Activated T-helper 1 cell treated with Interleukin-2 at 50 U/mL for 16 hours (primary cell): ENCODE measurements at regions not wholly inside any gene's neighbourhood (a gene's known extent, or its start where the extent isn't known, plus 50 kb on each side); places are given as distances from the start of the nearest gene placed in this dataset.
A peak's percentile ranks its signal among the peaks of the same experiment; 100 is the strongest.
"Not testable (repeated sequence)": the region's sequence is repeated elsewhere in the genome, so short reads cannot be mapped to it uniquely, and the experiment has no call there.

Experiments
- DNase-seq: peaks from one replicate; pipeline ENCODE4 v3.0.0-alpha.2; 2020; ENCODE audit warnings: low read depth

DNA sequence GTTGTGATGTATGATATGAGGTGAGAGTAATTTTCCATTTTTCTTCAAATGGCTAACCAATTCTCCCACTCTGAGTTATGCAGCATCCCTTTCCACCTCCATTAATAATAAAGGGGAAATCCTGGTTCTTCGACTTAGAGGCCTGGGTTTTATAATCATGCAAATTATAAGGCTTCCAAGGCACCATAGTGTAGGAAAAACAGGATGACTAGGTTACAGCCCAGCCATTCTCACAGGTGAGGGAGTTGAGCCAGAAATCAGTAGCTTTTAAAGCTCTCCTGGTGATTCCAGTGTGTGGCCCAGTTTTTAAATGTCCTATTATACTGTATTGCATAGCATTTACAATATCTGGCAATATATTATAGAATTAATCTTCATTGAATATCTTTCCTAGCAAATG lies 203.1 kb downstream of the ARHGEF9 start:
- no peak for DNase-seq

DNA sequence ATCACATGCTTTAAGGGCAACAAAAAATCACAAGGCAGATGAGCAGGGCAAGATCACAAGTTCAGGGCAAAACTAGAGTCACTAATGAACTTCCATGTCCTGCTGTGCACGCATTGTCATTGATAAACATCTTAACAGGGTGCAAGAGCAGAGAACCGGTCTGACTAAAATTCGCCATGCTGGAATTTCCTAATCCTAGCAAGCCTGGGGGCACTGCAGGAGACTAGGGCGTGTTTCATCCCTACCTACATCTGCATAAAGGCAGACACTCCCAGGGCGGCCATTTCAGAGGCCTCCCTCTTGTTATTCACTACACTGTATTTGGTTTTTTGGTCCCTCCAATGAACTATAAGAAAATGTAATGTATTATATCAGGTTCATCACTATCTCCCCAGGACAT lies 203.6 kb downstream of the ARHGEF9 start:
- DNase-seq = no peak

DNA sequence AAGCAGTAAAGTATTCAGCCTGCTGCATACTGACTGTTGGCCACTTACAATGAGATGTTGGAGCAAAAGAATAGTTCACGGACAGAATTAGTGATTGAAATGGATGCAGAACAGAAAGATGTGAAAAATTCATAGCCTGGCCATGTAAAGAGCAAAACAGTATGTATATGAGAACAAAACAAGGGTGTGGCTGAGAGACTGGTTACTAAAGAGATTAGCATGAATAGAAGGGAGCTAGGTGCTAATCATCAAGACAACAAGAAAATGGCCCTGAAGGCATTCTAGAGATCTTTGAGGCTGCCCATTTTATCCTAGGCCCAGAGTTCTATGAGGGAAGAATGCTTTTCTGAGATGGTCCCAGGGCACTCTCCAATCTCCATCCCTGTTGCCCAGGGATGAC lies 208.5 kb downstream of the ARHGEF9 start:
- DNase-seq = no peak

DNA sequence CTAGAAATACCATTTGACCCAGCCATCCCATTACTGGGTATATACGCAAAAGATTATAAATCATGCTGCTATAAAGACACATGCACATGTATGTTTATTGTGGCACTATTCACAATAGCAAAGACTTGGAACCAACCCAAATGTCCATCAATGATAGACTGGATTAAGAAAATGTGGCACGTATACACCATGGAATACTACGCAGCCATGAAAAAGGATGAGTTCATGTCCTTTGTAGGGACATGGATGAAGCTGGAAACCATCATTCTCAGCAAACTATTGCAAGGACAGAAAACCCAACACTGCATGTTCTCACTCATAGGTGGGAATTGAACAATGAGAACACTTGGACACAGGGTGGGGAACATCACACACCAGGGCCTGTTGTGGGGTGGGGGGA lies 209.3 kb downstream of the ARHGEF9 start:
- not testable (repeated sequence) for DNase-seq

DNA sequence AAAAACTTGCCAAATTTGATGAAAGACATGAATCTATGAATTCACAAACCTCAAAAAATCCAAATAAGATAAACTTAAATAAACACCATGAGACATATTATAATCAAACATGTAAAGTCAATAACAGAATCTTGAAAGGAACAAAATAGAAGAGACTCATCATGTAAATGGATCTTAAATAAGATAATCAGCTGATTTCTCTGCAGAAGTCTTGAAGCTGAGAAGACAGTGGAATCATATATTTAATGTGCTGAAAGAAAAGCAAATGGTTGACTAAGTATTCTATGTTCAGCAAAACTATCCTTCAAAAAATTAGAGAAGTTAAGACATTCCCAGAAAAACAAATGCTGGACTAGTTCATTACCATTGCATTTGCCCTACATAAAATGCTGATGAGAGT lies 215.7 kb upstream of the SPIN4 start:
- DNase-seq = no peak

DNA sequence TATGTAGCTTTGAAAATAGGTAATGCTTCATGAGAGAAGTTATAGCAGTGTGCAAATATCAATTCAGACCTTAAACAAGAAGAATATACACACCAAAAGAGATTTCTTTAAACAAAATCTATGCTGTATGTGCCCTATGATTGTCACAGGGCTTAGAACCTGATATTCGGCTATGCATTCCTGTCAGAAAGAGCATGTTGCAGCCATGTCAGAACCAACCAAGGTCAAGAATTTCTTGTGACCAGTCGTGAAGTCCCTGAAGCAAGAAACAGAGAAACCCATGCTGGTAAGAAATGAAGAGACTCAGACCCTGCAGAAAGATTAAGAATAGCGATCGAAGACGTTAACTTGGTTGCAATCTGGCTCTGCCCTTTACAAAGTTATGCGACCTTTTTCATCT lies 210.3 kb upstream of the SPIN4 start:
- no peak for DNase-seq

DNA sequence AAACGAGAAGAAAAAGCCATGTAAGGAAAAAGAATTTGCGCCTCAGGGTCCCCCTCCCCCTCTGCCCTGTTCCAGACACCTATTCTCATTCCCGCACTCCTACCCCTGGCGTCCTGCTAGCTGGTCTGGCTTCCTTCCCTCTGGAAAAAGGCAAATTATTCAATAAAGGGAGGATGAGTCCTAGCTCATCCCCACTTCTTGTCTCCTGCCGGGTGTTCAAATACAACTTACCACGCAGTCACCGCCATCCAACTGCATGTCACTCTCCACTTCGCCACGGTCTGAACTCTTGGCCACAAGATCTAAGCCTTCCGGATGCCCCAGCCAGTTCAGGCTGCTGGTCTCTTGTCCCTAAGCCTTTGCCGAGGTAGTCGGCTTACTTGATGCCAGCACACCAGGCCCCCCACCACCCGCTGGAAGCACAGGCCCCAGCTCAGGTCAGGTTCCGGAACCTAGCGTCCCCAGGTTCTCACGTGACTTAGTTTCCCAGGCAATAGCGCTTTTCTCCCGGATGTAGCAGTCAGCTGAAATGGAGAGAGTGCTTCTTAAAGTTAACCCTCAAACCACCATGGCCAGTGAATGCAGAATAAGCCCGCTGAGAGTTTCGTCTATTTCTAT lies 209.6 kb upstream of the SPIN4 start:
- peak; percentile 13 for DNase-seq

DNA sequence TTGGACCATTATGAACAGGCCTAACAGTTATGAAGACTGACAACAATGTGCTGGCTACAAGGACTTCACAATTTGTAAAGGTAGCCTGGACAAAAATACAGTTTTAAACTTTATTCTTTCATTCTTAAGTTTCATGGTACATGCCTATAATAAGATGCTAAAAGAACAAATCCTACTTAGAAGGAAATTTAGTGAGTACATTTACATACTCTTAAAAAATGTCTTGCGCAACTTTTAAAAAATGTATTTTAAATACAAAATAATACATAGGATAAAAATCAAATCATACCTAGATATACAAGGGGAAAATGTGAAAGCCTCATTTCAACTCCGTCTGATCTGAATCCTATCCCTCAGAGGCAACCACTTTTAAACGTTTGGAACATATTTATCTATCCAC lies 200.7 kb upstream of the SPIN4 start:
- no peak for DNase-seq

DNA sequence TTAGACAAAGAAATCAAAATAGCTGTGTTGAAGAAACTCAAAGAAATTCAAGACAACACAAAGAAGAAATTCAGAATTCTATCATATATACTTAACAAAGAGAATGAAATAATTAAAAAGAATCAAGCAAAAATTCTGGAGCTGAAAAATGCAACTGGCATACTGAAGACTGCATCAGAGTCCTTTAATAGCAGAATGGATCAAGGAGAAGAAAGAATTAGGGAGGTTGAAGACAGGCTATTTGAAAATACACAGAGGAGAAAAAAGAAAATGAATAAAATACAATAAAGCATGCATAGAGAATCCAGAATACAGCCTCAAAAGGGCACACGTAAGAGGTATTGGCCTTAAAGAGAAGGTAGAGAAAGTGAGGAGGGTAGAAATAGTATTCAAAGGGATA lies 179.5 kb upstream of the SPIN4 start:
- no peak for DNase-seq

DNA sequence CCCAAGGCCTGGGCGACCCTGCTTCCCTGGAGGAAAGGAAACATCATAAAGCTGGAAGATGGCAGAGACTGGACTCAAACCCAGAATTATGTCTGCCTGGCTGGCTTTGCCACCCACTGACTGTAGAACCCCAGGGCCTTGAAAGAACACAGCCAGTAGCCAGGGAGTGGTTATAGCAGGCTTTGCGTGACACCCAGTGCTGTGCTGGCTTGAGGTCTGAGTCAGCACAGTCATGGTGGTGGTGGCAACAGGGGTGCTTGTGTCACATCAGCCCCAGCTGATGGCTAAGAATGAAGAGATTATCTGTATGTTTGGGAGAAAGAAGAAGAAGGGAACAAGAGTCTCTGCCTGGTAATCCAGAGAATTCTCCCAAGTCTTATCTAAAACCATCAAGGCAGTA lies 178.8 kb upstream of the SPIN4 start:
- DNase-seq = no peak

DNA sequence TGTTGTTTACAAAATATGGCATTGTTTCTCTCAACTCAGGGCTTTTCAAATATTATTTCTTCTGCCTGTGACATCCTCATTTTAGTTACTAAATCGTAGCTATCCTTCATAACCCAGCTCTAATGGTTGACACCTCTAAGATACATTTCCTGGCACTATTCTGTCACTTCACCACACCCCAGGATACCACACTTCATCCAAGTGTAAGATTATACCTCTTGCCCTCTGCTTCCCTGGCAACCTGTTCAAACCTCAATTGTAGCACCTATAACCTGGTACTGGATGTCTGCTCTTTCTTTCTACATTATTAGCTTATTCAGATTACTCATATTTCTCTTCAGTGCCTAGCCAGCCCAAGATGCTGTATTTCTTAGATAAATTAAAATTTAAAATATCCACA lies 175.7 kb upstream of the SPIN4 start:
- no peak for DNase-seq

DNA sequence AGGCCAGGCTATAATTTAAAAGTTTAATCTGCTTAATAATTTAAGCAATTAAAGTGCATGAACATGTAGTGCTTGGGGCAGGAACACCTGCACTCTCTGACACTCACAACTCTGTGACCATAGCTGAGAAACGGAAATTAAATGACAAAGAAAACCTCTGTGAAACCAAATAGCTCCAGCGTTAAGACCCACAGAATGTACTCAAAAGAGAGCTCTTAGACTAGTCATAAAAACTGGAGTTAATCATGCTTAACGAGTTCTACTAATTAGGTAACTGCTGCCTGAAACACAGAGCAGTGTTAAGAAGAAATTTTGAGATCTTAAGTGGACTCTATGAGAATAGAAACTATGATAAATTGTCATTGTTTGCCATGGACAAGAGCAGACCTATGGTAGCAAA lies 174.4 kb upstream of the SPIN4 start:
- no peak for DNase-seq

DNA sequence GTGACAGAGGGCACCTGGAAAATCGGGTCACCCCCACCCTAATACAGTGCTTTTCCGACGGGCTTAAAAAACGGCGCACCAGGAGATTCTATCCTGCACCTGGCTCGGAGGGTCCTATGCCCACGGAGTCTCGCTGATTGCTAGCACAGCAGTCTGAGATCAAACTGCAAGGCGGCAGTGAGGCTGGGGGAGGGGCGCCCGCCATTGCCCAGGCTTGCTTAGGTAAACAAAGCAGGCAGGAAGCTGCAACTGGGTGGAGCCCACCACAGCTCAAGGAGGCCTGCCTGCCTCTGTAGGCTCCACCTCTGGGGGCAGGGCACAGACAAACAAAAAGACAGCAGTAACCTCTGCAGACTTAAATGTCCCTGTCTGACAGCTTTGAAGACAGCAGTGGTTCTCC lies 168.2 kb upstream of the SPIN4 start:
- DNase-seq = not testable (repeated sequence)

DNA sequence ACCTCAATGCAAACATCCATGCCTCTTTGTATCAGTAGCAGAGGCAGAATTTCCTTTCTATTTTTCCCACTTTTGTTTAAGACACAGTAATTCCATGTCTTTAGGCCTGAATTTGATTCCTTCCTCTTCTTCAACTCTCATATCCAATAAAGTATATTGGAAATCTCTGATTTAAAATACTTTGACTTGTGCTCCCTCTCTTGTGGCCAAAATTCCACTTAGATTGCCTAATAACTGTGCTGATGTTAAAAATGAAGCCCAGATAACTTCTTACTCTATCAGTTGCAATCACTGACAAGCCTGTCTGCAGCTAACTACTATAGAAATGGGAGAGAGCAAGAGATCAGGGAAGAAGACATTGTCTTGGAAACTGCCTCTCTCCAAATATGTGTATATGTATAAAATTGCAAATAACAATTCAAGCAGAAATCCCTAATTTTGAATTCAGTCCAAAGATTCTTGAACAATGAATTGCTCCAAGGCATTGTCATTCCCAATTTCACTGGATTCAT lies 163.5 kb upstream of the SPIN4 start:
- DNase-seq = no peak

DNA sequence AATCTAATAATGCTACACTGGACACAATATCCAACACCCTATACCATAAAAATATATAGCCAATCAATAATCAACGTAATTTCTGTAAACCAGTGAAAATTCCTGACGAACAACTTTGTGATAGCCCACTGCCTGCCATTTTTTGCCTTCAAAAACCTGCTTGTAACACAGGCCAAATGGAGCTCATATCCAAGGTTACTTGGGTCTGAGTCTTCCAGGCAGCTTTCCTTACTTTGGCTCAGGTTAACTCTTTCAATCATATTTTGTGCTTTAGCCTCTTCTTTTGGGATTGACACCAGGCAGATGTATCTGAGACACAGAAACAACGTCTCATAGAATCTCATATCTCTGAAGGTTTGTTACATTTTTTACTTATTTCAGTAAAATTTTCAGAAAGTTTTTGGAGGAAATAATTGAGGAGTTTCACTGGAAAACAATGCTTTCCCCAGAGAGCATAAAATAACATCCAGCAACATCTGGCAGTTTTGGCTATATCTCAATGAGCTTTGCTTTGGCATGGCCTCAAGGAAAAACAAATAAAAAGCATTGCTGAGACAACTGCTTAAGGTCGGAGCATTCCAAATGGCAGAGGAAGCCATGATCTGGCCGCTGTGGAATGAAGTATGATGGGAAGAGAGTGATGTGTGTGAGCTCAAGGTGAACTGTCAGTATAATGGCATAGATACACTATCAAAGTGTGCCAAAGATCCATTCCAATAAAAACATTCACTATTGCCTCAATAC lies 162.9 kb upstream of the SPIN4 start:
- DNase-seq = no peak

DNA sequence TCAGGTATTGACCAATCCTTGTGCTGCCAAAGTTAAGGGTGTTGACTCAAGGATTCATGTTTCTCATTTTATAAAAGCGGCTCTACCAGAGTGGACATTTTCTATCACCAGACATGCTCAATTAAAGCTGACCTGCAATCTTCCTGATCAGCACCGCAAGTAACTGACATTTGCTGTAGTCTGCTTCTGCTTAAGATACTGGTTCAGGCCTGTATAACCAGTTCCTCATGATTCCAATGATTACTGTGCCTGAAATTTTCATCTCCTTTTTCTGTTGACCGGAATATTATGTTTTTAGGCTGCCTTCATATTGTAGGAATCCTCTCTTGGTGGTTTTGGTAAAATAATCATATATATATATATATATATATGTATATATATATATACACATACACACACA lies 160.2 kb upstream of the SPIN4 start:
- DNase-seq = no peak

DNA sequence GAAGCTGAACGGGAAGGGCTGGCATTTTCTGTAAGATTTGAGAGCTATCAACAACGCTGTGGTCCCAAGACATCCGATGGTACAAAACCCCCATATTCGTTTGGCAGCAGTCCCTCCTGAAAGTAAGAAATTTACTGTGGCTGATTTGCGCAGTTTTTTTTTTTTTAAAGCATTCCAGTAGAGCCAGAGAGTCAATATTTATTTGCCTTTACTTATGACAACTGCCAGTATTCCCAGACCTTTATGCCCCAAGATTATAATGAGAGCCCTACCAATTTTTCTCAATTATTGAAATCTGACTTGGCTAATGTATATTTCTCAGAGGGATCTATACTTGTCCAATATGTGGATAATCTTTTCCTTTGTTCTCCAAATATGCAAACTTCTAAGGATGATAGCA lies 157.5 kb upstream of the SPIN4 start:
- DNase-seq = no peak

DNA sequence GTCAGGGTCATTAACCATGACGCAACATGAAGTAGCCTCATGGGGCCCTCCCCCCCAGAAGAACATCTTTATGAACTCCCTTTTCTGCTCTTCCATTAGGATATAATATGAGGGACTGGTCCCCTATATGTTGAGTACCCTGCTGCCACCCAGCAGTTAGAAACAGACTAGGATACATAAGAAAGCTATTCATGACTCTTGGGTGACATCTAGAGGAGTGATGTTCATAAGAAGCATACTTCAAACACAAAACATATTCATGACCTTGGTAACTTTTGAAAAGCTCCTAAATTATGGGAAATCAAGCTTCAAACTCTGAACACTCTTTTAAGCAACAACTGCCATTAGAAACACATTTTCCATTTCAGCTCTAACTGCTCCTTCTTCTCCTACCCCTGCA lies 155.2 kb upstream of the SPIN4 start:
- no peak for DNase-seq

DNA sequence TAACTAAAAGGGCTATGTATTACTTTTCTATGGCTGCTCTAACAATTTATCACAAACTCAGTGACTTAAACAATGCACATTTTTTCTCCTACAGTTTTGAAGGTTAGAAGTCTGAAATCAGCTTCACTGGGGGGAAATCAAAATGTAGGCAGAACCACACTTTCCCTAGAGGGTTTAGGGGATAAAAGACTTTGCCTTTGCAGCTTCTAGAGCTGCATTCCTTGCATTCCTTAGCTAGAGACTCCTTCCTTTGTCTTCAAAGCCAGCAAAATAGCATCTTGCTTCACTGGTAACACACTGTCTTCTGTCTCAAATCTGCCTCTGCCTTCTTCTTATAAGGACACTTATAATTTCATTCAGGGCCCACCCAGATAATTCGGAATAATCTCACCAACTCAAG lies 152.4 kb upstream of the SPIN4 start:
- DNase-seq = no peak

DNA sequence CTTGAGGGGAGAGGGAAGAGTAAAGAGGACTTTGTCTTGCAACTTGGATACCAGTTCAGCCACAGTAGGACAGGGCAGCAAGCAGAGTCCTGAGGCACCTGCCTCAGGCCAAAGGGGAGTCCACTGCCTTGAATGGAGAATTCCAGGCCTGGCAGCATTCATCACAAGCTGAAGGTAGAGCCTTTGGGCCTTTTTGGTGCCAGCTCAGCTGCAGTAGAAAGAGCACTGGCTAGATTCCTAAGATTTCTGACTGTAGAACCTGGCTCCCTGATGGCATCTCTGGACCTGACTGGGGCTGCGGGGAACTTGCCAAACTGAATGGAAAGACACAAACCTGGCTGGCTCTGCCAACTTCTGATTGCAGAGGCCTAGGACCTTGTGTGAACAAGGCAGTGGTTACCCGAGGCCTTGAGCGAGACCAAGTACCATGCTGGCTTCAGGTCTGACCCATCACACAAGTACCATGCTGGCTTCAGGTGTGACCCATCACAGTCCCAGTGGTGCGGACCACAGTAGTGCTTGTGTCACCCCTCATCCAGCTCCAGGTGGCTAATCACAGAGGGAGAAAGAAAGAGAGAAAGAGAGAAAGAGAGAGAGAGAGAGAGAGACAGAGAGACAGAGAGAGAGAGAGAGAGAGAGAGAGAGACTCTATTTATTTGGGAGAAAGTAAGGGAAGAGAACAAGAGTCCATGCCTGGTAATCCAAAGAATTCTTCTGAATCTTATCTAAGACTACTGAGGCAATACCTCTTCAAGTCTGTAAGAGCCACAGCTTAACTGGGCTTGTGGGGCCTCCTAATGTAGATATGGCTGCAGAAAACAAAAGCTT lies 137.6 kb upstream of the SPIN4 start:
- DNase-seq = no peak

DNA sequence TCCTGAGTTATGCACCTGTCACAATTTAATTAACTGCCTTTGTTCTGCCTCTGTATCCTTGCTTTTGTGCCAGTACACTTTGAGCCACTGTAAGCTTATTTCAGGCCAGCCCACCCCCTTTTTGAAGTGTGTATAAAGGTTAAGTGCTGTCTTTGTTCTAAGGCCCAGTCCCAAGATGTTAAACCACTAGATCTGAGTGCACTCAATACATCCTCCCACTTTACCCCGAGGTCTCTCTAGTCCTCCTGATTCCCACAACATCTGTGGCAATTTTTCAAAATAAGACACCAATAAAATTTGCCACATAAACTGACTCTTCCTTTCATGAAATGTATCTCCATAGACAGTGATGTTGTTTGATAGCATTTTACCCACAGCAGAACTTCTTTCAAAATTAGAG lies 124.1 kb upstream of the SPIN4 start:
- no peak for DNase-seq

DNA sequence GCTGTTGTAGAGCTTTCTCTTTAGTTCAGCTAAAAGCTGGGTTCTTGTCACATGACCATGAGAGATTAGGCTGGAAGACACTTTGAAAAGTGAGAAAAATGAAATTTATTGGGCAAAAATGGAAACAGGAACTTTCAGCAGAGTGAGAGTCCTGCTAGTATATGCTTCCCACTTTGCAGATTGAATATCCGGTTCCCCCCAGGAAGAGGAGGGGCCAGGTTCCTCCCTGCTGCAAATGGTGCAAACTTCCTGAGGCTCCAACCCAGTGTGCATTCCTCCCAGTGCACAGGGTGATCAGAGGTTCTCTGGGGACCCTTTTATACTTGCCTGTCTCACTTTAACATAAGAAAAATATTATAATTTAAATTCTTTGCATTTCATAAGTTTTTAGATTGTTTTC lies 119.9 kb upstream of the SPIN4 start:
- DNase-seq = no peak

DNA sequence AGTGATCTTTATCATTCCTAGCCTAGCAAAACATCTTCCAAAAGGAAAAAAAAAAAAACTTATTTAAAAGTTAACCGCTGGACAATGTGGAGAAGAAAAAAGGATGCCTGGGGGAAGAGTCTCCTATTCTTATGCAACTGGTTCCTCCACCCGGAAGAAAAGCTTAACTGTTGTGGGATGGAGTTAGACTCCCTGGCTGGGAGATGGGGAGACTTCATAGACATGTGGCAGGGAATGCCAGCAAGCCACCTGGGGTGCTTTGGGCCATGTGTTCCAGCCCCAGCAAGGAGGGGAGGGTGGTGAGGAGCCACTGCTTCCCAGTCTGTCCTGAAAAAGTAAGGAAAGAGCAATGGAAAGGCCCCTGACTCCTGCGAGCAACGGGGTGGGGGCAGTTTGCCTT lies 119.4 kb upstream of the SPIN4 start:
- no peak for DNase-seq
